Ishikawa (cell line): ENCODE measurements at regions not wholly inside any gene's neighbourhood (a gene's known extent, or its start where the extent isn't known, plus 50 kb on each side); places are given as distances from the start of the nearest gene placed in this dataset.

Source experiments
- CEBPB ChIP-seq: IDR thresholded peaks from 2 replicates; pipeline ENCODE4 v1.6.1; 2012
- CREB1 ChIP-seq: IDR thresholded peaks from 2 replicates; pipeline ENCODE4 v1.6.1; 2012; ENCODE audit warnings: low read depth
- EGR1 ChIP-seq: IDR thresholded peaks from 2 replicates; pipeline ENCODE4 v1.6.1; 2012
- EP300 ChIP-seq: IDR thresholded peaks from 2 replicates; pipeline ENCODE4 v1.6.1; 2012; ENCODE audit warnings: borderline replicate concordance
- FOXM1 ChIP-seq: IDR thresholded peaks from 2 replicates; pipeline ENCODE4 v1.6.1; 2012; ENCODE audit warnings: low read depth, borderline replicate concordance
- MAX ChIP-seq: IDR thresholded peaks from 2 replicates; pipeline ENCODE4 v1.6.1; 2012
- NFIC ChIP-seq: IDR thresholded peaks from 2 replicates; pipeline ENCODE4 v1.6.1; 2012
- RAD21 ChIP-seq: IDR thresholded peaks from 2 replicates; pipeline ENCODE4 v1.6.1; 2012; ENCODE audit warnings: low read depth
- REST ChIP-seq: IDR thresholded peaks from 2 replicates; pipeline ENCODE4 v1.6.1; 2012; ENCODE audit warnings: low read depth, mild to moderate bottlenecking
- TAF1 ChIP-seq: IDR thresholded peaks from 2 replicates; pipeline ENCODE4 v1.6.1; 2012; ENCODE audit warnings: low read depth, mild to moderate bottlenecking
- TCF12 ChIP-seq: IDR thresholded peaks from 2 replicates; pipeline ENCODE4 v1.6.1; 2012; ENCODE audit warnings: low read depth
- TEAD4 ChIP-seq: IDR thresholded peaks from 2 replicates; pipeline ENCODE4 v1.6.1; 2012
- USF1 ChIP-seq: IDR thresholded peaks from 2 replicates; pipeline ENCODE4 v1.6.1; 2012
- YY1 ChIP-seq: IDR thresholded peaks from 2 replicates; pipeline ENCODE4 v1.6.1; 2012; ENCODE audit warnings: low read depth
- ZBTB7A ChIP-seq: IDR thresholded peaks from 2 replicates; pipeline ENCODE4 v1.6.1; 2012; ENCODE audit warnings: low read depth

GRCh38 chr22:35150183-35151107 is 84.5 kb downstream of the ISX start:
- no peak for TF ChIP-seq REST
- peak; percentile 70 for TF ChIP-seq RAD21
- TF ChIP-seq NFIC, result no peak

GRCh38 chr22:35152316-35152715 is 86.4 kb downstream of the ISX start:
- TF ChIP-seq NFIC, result no peak
- no peak for TF ChIP-seq ZBTB7A
- no peak for TF ChIP-seq EGR1
- TF ChIP-seq MAX, result no peak
- no peak for TF ChIP-seq USF1
- no peak for TF ChIP-seq YY1
- TF ChIP-seq CEBPB, result no peak
- no peak for TF ChIP-seq TEAD4
- no peak for TF ChIP-seq EP300
- no peak for TF ChIP-seq TAF1
- no peak for TF ChIP-seq TCF12
- no peak for TF ChIP-seq FOXM1
- TF ChIP-seq REST, result no peak

GRCh38 chr22:35154937-35155387 is 89.0 kb downstream of the ISX start:
- TF ChIP-seq EP300, result no peak
- TF ChIP-seq RAD21, result peak; percentile 60
- TF ChIP-seq TCF12, result no peak
- TF ChIP-seq CREB1, result no peak
- no peak for TF ChIP-seq ZBTB7A

GRCh38 chr22:35155403-35156025 is 89.6 kb downstream of the ISX start:
- TF ChIP-seq EGR1 (no peak), REST (no peak), TAF1 (no peak), TEAD4 (no peak), FOXM1 (no peak), TCF12 (no peak), CEBPB (no peak), USF1 (no peak), CREB1 (no peak), EP300 (no peak), YY1 (no peak), RAD21 (no peak), NFIC (no peak), MAX (no peak), ZBTB7A (no peak)
